Esophagus squamous epithelium (tissue), 5 donors: ENCODE measurements at regions not wholly inside any gene's neighbourhood (a gene's known extent, or its start where the extent isn't known, plus 50 kb on each side); places are given as distances from the start of the nearest gene placed in this dataset.
"Not testable (repeated sequence)": the region's sequence is repeated elsewhere in the genome, so short reads cannot be mapped to it uniquely, and the experiment has no call there.

Experiments
- DNase-seq: peaks from one replicate; lab custom pipeline; 2025; lab: John Stamatoyannopoulos, UW
- H3K27ac ChIP-seq, 4 donors: fragments of 200-600 bp; sonication (generic); one replicate each; pipeline ENCODE4 v1.5.1; 2016 to 2019; ENCODE audit warnings: mild to moderate bottlenecking in 1 of 4
- H3K27me3 ChIP-seq, 4 donors: fragments of 200-600 bp; sonication (generic); 1 replicate in 3 of 4; 2 replicates in 1 of 4; pipeline versions ENCODE4 v1.5.1 to v1.6.0; 2017 to 2021; ENCODE audit warnings: antibody characterized with exemption in 1 of 4
- H3K36me3 ChIP-seq, 3 donors: fragments of 200-600 bp; sonication (generic); one replicate each; pipeline ENCODE4 v1.5.1; 2016 to 2019
- H3K4me1 ChIP-seq, 3 donors: fragments of 200-600 bp; sonication (generic); one replicate each; pipeline ENCODE4 v1.5.1; 2017 to 2019
- H3K4me3 ChIP-seq, 4 donors: fragments of 200-600 bp; sonication (generic); 1 replicate in 3 of 4; 2 replicates in 1 of 4; pipeline ENCODE4 v1.5.1; 2016 to 2019; ENCODE audit warnings: mild to moderate bottlenecking in 2 of 4, moderate library complexity in 1 of 4
- H3K9me3 ChIP-seq, 3 donors: fragments of 200-600 bp; sonication (generic); one replicate each; pipeline ENCODE4 v1.5.1; 2016 to 2019
- CTCF ChIP-seq, 6 experiments: fragments of 450-650 bp in 4 of 6; fragments of 200-600 bp in 2 of 6; sonication (generic) in 2 of 6; IDR thresholded peaks; one replicate each; pipeline ENCODE4 v1.5.1; 2016 to 2019; ENCODE audit warnings: antibody characterized with exemption in 6 of 6, mild to moderate bottlenecking in 4 of 6, moderate library complexity in 4 of 6
- WGBS, 2 donors: methylation state at CpG; one replicate each; pipeline ENCODE4 v1.1.5; 2018; 5-methylcytosine and 5-hydroxymethylcytosine counted together
- intact Hi-C: fragments of 100-400 bp; cut with DNase I; formaldehyde crosslinking; loops from one replicate; pipeline ENCODE4 v1.15.0; 2022
- donor health status: DM: yes; HTN: yes; CAD: no.

GRCh38 chr1:273772-274171, 177.7 kb downstream of the OR4F29 start:
- H3K27me3 ChIP-seq, H3K4me3 ChIP-seq, H3K9me3 ChIP-seq, DNase-seq, H3K36me3 ChIP-seq, intact Hi-C loops, H3K27ac ChIP-seq, H3K4me1 ChIP-seq: not testable (repeated sequence)
- WGBS, 2 donors: 61 to 73% methylated on average over 2 of the region's 2 CpGs

- H3K36me3 ChIP-seq, H3K4me3 ChIP-seq, DNase-seq, intact Hi-C loops, H3K9me3 ChIP-seq, H3K4me1 ChIP-seq, H3K27me3 ChIP-seq, H3K27ac ChIP-seq: not testable (repeated sequence)
- WGBS, 2 donors: 10% methylated on average over 2 of the region's 5 CpGs; no CpG with 5 or more reads in 1 of the 2 donors
- peak; percentile 21 to 74 (median 54) for TF ChIP-seq CTCF (IDR thresholded peaks at IDR 0.05)
Observed at GRCh38 chr1:267815-268214, 183.7 kb downstream of the OR4F29 start.
